SK-N-SH treated with all-trans-retinoic acid at 6 μM for 48 hours (cell line): ENCODE measurements at regions not wholly inside any gene's neighbourhood (a gene's known extent, or its start where the extent isn't known, plus 50 kb on each side); places are given as distances from the start of the nearest gene placed in this dataset.

Source experiments
- ISL1 ChIP-seq: fragments of 250-450 bp; sonication (Bioruptor Pico); IDR thresholded peaks from 2 replicates; pipeline ENCODE4 v2.1.2; 2022; ENCODE audit warnings: mild to moderate bottlenecking, moderate library complexity
- SNAI2 ChIP-seq: fragments of 250-450 bp; sonication (Bioruptor Pico); IDR thresholded peaks from 2 replicates; pipeline ENCODE4 v1.5.0; 2020; ENCODE audit warnings: mild to moderate bottlenecking, moderate library complexity
- ZFP3 ChIP-seq: fragments of 250-450 bp; sonication (Bioruptor Pico); IDR thresholded peaks from 2 replicates; pipeline ENCODE4 v1.5.0; 2020; ENCODE audit warnings: mild to moderate bottlenecking, moderate library complexity
- ZNF8 ChIP-seq: fragments of 450-650 bp; formaldehyde crosslinking; IDR thresholded peaks from 2 replicates; pipeline ENCODE4 v1.5.0; 2020; ENCODE audit warnings: mild to moderate bottlenecking, moderate library complexity
- TF ChIP-seq, protein P1 (sequence below): fragments of 250-450 bp; sonication (Bioruptor Pico); IDR thresholded peaks from 2 replicates; pipeline ENCODE4 v1.5.1; 2020; ENCODE audit warnings: low read depth, mild to moderate bottlenecking, moderate library complexity
- TF ChIP-seq, protein P2 (sequence below): fragments of 250-450 bp; sonication (Bioruptor Pico); IDR thresholded peaks from 2 replicates; pipeline ENCODE4 v1.8.0; 2020; ENCODE audit warnings: mild to moderate bottlenecking, moderate library complexity, borderline replicate concordance

DNA sequence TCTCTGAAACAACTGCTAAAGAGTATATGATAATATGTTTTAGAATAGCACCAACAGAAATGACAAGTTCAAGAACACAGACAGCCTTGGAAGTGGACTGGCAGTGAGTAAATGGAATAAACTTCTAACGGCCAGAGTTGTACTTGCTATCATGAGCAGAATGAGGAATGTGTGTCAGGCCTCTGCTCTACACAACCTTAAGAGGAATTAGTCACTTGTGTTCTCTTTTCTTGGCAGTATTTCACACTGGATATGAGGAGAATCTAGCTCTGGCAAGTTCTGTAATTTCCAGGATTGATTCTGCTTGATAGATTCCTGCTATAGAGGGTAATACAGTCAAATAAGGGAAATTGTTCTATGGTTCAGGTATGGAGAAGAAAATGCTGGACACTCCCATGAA is 757.3 kb downstream of the EFNB2 start:
- TF ChIP-seq, protein P1, sequence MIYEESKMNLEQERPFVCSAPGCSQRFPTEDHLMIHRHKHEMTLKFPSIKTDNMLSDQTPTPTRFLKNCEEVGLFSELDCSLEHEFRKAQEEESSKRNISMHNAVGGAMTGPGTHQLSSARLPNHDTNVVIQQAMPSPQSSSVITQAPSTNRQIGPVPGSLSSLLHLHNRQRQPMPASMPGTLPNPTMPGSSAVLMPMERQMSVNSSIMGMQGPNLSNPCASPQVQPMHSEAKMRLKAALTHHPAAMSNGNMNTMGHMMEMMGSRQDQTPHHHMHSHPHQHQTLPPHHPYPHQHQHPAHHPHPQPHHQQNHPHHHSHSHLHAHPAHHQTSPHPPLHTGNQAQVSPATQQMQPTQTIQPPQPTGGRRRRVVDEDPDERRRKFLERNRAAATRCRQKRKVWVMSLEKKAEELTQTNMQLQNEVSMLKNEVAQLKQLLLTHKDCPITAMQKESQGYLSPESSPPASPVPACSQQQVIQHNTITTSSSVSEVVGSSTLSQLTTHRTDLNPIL = no peak
- no peak for TF ChIP-seq SNAI2 (CRISPR knock-in tag)
- TF ChIP-seq ISL1 = no peak
- TF ChIP-seq ZNF8 (CRISPR knock-in tag) = no peak
- TF ChIP-seq, protein P2, sequence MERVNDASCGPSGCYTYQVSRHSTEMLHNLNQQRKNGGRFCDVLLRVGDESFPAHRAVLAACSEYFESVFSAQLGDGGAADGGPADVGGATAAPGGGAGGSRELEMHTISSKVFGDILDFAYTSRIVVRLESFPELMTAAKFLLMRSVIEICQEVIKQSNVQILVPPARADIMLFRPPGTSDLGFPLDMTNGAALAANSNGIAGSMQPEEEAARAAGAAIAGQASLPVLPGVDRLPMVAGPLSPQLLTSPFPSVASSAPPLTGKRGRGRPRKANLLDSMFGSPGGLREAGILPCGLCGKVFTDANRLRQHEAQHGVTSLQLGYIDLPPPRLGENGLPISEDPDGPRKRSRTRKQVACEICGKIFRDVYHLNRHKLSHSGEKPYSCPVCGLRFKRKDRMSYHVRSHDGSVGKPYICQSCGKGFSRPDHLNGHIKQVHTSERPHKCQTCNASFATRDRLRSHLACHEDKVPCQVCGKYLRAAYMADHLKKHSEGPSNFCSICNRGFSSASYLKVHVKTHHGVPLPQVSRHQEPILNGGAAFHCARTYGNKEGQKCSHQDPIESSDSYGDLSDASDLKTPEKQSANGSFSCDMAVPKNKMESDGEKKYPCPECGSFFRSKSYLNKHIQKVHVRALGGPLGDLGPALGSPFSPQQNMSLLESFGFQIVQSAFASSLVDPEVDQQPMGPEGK (CRISPR knock-in tag) = no peak
- TF ChIP-seq ZFP3 = no peak
